Liver (tissue), 8 donors: ENCODE measurements at regions not wholly inside any gene's neighbourhood (a gene's known extent, or its start where the extent isn't known, plus 50 kb on each side); places are given as distances from the start of the nearest gene placed in this dataset.

ENCODE experiments used
- DNase-seq: peaks from one replicate; pipeline ENCODE4 v3.0.0-alpha.2; 2017; ENCODE audit warnings: low spot score
- H3K27ac ChIP-seq, 2 donors: one replicate each; pipeline ENCODE4 v1.7.0; 2013; ENCODE audit warnings: inconsistent platforms in 2 of 2, low read length in 2 of 2, control low read depth in 1 of 2, low read depth in 1 of 2, mild to moderate bottlenecking in 1 of 2
- H3K27me3 ChIP-seq, 4 donors: one replicate each; pipeline versions ENCODE4 v1.6.1 to v1.7.0; 2013; ENCODE audit warnings: low read length in 3 of 4, inconsistent platforms in 1 of 4, mild to moderate bottlenecking in 1 of 4, moderate library complexity in 1 of 4; ENCODE audit not compliant: control insufficient read depth in 4 of 4, insufficient read depth in 4 of 4
- H3K36me3 ChIP-seq, 4 donors: one replicate each; pipeline versions ENCODE4 v1.6.1 to v1.7.0; 2013; ENCODE audit warnings: low read length in 3 of 4, mild to moderate bottlenecking in 3 of 4, low read depth in 1 of 4, moderate library complexity in 1 of 4; ENCODE audit not compliant: control insufficient read depth in 4 of 4, insufficient read depth in 3 of 4
- H3K4me1 ChIP-seq, 4 donors: one replicate each; pipeline versions ENCODE4 v1.6.1 to v1.7.0; 2013; ENCODE audit warnings: low read length in 3 of 4, mild to moderate bottlenecking in 3 of 4, moderate library complexity in 1 of 4; ENCODE audit not compliant: control insufficient read depth in 4 of 4, insufficient read depth in 4 of 4
- H3K4me3 ChIP-seq, 3 donors: one replicate each; pipeline versions ENCODE4 v1.6.1 to v1.7.0; 2013; ENCODE audit warnings: low read length in 3 of 3, control low read depth in 1 of 3, low read depth in 1 of 3, mild to moderate bottlenecking in 1 of 3
- H3K9ac ChIP-seq, 2 donors: one replicate each; pipeline ENCODE4 v1.7.0; 2013; ENCODE audit warnings: low read length in 2 of 2, mild to moderate bottlenecking in 2 of 2, moderate library complexity in 2 of 2, control low read depth in 1 of 2, low read depth in 1 of 2
- H3K9me3 ChIP-seq, 4 donors: one replicate each; pipeline versions ENCODE4 v1.6.1 to v1.7.0; 2013; ENCODE audit warnings: low read length in 3 of 4; ENCODE audit not compliant: control insufficient read depth in 4 of 4
- ATF3 ChIP-seq: IDR thresholded peaks from 2 replicates; pipeline ENCODE4 v1.6.1; 2016; ENCODE audit warnings: antibody characterized with exemption
- CTCF ChIP-seq: fragments of 150-350 bp; IDR thresholded peaks from 2 replicates; pipeline ENCODE4 v1.5.1; 2017; ENCODE audit warnings: improper control_type of control experiment, low read depth, low read length; ENCODE audit not compliant: missing input control
- EGR1 ChIP-seq, 2 donors: IDR thresholded peaks; 2 replicates each; pipeline ENCODE4 v1.6.1; 2016 to 2018; ENCODE audit warnings: antibody characterized with exemption in 2 of 2, low read depth in 2 of 2
- FOXA1 ChIP-seq: IDR thresholded peaks from 2 replicates; pipeline ENCODE4 v1.6.1; 2016; ENCODE audit warnings: antibody characterized with exemption
- FOXA2 ChIP-seq: IDR thresholded peaks from 2 replicates; pipeline ENCODE4 v1.6.1; 2016; ENCODE audit warnings: antibody characterized with exemption
- GABPA ChIP-seq, 2 donors: IDR thresholded peaks in 1 of 2; conservative IDR thresholded peaks in 1 of 2; 2 replicates each; pipeline ENCODE4 v1.6.1; 2016; ENCODE audit warnings: antibody characterized with exemption in 2 of 2, mild to moderate bottlenecking in 1 of 2, moderate library complexity in 1 of 2
- JUND ChIP-seq, 2 donors: IDR thresholded peaks; 2 replicates each; pipeline ENCODE4 v1.6.1; 2016; ENCODE audit warnings: antibody characterized with exemption in 2 of 2
- MAX ChIP-seq: IDR thresholded peaks from 2 replicates; pipeline ENCODE4 v1.6.1; 2016; ENCODE audit warnings: antibody characterized with exemption
- RAD21 ChIP-seq, 2 donors: IDR thresholded peaks; 2 replicates each; pipeline ENCODE4 v1.6.1; 2016; ENCODE audit warnings: antibody characterized with exemption in 2 of 2, mild to moderate bottlenecking in 2 of 2
- REST ChIP-seq: IDR thresholded peaks from 2 replicates; pipeline ENCODE4 v1.6.1; 2016; ENCODE audit warnings: antibody characterized with exemption, mild to moderate bottlenecking
- RXRA ChIP-seq, 2 donors: IDR thresholded peaks; 2 replicates each; pipeline ENCODE4 v1.6.1; 2017 to 2018; ENCODE audit warnings: antibody characterized with exemption in 2 of 2, mild to moderate bottlenecking in 1 of 2
- TAF1 ChIP-seq: conservative IDR thresholded peaks from 2 replicates; pipeline ENCODE4 v1.6.1; 2016; ENCODE audit warnings: antibody characterized with exemption, mild to moderate bottlenecking
- YY1 ChIP-seq: IDR thresholded peaks from 2 replicates; pipeline ENCODE4 v1.6.1; 2016; ENCODE audit warnings: antibody characterized with exemption, mild to moderate bottlenecking
- WGBS: extraction: QIAGEN DNeasy Blood & Tissue Kit; methylation state at CpG from one replicate; pipeline ENCODE4 v1.1.7; 2013; 5-methylcytosine and 5-hydroxymethylcytosine counted together
- donor health status: healthy.
- donor health status: healthy.
- donor health status: healthy.
- donor health status: healthy.
- donor health status: healthy.

- H3K36me3 ChIP-seq, result no peaks in the 10 kb centered on the region
- H3K4me1 ChIP-seq, result peaks cover 0 to 4% (median 2%) of the 10 kb centered on the region in 4 donors
- no peak overlapping the region for H3K27ac ChIP-seq
- WGBS, result 81% methylated on average over 6 of the region's 6 CpGs
- no peak overlapping the region for H3K4me3 ChIP-seq
- no peaks in the 10 kb centered on the region for H3K9me3 ChIP-seq
- no peaks in the 10 kb centered on the region for H3K27me3 ChIP-seq
- H3K9ac ChIP-seq, result no peak overlapping the region
- TF ChIP-seq MAX (no peak), RXRA (IDR thresholded peaks at IDR 0.05) (no peak), GABPA (IDR thresholded peaks at IDR 0.05 in 1 of 2, conservative IDR thresholded peaks at IDR 0.05 in 1 of 2) (no peak), EGR1 (IDR thresholded peaks at IDR 0.05; ENCODE audit: low read depth in 2 of 2) (no peak), ATF3 (no peak), CTCF (no peak)
- DNase-seq, result no peak
Measured at GRCh38 chr11:95700471-95700817, 89.1 kb downstream of the FAM76B start.

- H3K9ac ChIP-seq, result no peak overlapping the region
- 75% methylated on average over 2 of the region's 2 CpGs for WGBS
- DNase-seq, result no peak
- H3K4me3 ChIP-seq, result no peak overlapping the region
- no peaks in the 10 kb centered on the region for H3K9me3 ChIP-seq
- H3K36me3 ChIP-seq, result no peaks in the 10 kb centered on the region
- no peaks in the 10 kb centered on the region for H3K27me3 ChIP-seq
- TF ChIP-seq JUND (IDR thresholded peaks at IDR 0.05), result no peak
- TF ChIP-seq GABPA (IDR thresholded peaks at IDR 0.05 in 1 of 2, conservative IDR thresholded peaks at IDR 0.05 in 1 of 2), result no peak
- TF ChIP-seq FOXA1, result no peak
- TF ChIP-seq REST, result no peak
- TF ChIP-seq MAX, result no peak
- TF ChIP-seq YY1, result no peak
- no peak for TF ChIP-seq FOXA2
- TF ChIP-seq RXRA (IDR thresholded peaks at IDR 0.05), result no peak
- no peak for TF ChIP-seq TAF1
- no peak for TF ChIP-seq RAD21 (IDR thresholded peaks at IDR 0.05)
- peak overlapping the region in 1 of 2 donors; percentile 25 for H3K27ac ChIP-seq
- H3K4me1 ChIP-seq, result no peaks in the 10 kb centered on the region
Measured at GRCh38 chr11:95699631-95700470, 89.7 kb downstream of the FAM76B start.
